ENCODE measurements at regions not wholly inside any gene's neighbourhood (a gene's known extent, or its start where the extent isn't known, plus 50 kb on each side); places are given as distances from the start of the nearest gene placed in this dataset.

DNA sequence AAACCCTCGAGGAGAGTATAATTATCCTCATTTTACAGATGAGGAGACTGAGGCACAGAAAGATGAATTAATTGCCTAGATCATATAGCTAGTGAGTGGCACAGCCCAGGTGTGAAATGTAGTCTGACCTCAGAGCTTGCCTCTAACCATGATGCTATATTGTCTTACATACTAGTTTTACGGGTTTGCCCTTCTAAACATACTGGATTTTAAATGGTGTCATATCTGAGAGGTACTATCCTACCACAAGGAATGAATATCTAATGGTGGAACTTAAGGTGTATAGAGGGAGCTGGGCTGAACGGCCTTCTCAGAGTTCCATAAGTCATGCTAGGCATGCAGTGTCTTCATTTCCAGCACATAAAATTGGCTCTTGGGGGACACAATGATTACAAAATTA, 77.9 kb upstream of the EDEM3 start:
- TF ChIP-seq POLR2AphosphoS5 (IDR thresholded peaks at IDR 0.05; ENCODE audit: low read depth, low read length) (no peak), POLR2A (IDR thresholded peaks at IDR 0.05; ENCODE audit: low read depth, low read length) (no peak)

Data from GM12892 (cell line).